SK-N-MC (cell line): ENCODE measurements at regions not wholly inside any gene's neighbourhood (a gene's known extent, or its start where the extent isn't known, plus 50 kb on each side); places are given as distances from the start of the nearest gene placed in this dataset.

ENCODE experiments used
- EZH2 ChIP-seq: fragments of 200-600 bp; sonication (generic); IDR thresholded peaks from one replicate; pipeline ENCODE4 v1.6.1; 2017; ENCODE audit warnings: antibody characterized with exemption
- POLR2AphosphoS5 ChIP-seq: IDR thresholded peaks from 2 replicates; pipeline ENCODE4 v1.6.1; 2012; ENCODE audit warnings: mild to moderate bottlenecking, low read depth, low read length, borderline replicate concordance

DNA sequence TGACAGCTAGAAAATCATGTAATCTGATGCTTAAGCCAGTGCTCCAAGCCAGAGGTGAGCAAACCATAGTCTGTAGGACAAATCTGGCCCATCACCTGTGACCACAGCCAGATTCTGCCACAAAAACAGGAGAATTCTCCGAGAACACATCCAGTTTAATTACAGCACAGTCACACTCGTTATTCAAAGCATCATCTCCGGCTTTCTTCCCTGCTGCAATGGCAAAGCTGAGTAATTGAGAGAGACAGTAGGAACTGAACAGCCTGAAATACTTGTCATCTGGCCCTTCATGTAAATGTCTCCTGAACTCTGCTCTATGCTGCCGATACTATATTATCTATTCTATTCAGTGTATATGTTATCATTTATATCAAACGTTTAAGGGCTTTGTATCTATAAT is 121.4 kb upstream of the FOXF1 start:
- no peak for TF ChIP-seq POLR2AphosphoS5
- TF ChIP-seq EZH2, result no peak
